ENCODE measurements at regions not wholly inside any gene's neighbourhood (a gene's known extent, or its start where the extent isn't known, plus 50 kb on each side); places are given as distances from the start of the nearest gene placed in this dataset.
"Not testable (repeated sequence)": the region's sequence is repeated elsewhere in the genome, so short reads cannot be mapped to it uniquely, and the experiment has no call there.

DNA sequence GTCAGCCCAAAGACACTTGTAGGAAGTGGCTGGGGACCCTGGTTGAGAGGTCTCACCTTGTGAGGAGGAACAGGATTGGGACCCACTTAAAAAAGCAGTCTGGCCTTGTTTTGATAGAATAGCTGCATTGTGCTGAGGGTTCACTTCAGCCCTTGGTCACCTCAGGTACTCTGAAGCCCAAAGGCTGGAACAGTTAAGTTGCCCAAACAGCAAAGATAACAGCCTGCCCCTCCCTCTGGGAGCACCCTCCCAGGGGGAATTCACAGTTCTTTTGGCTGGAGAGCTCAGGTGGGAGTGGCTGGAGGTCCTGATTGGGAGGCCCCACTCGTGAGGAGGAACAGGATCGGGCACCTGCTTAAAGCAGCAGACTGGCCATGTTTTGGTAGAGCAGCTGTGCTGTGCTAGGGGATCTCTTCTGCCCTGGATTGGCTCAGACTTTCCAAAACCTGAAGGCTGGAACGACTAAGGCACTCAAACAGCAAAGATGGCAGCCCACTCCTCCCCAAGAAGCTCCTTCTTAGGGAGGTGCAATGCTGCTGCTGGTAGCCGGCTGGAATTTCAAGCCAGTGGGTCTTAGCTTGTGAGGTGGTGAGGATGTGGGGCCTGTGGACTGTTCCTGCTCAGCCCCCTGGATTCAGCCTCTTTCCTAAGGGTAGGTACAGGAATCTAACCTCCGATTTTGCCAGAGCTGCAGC lies 143.8 kb upstream of the SLC38A2 start:
- Histone ChIP-seq H3K27me3 (replicated peaks; ENCODE audit: insufficient read depth) (no peaks in the 10 kb centered on the region), H3K4me3 (no peak overlapping the region), H3K27ac (no peak overlapping the region), H3K9me3 (no peaks in the 10 kb centered on the region), H3K36me3 (no peaks in the 10 kb centered on the region), H3K4me1 (ENCODE audit: control insufficient read depth in 1 of 2, low read depth in 2 of 2) (peaks cover 0 to 50% of the 10 kb centered on the region in 2 donors)
- ATAC-seq (ENCODE audit: insufficient number of reproducible peaks, low FRiP score, low read depth) (no peak), DNase-seq (ENCODE audit: low spot score) (no peak)
- TF ChIP-seq, protein P1, sequence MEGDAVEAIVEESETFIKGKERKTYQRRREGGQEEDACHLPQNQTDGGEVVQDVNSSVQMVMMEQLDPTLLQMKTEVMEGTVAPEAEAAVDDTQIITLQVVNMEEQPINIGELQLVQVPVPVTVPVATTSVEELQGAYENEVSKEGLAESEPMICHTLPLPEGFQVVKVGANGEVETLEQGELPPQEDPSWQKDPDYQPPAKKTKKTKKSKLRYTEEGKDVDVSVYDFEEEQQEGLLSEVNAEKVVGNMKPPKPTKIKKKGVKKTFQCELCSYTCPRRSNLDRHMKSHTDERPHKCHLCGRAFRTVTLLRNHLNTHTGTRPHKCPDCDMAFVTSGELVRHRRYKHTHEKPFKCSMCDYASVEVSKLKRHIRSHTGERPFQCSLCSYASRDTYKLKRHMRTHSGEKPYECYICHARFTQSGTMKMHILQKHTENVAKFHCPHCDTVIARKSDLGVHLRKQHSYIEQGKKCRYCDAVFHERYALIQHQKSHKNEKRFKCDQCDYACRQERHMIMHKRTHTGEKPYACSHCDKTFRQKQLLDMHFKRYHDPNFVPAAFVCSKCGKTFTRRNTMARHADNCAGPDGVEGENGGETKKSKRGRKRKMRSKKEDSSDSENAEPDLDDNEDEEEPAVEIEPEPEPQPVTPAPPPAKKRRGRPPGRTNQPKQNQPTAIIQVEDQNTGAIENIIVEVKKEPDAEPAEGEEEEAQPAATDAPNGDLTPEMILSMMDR (IDR thresholded peaks at IDR 0.05), result no peak

DNA sequence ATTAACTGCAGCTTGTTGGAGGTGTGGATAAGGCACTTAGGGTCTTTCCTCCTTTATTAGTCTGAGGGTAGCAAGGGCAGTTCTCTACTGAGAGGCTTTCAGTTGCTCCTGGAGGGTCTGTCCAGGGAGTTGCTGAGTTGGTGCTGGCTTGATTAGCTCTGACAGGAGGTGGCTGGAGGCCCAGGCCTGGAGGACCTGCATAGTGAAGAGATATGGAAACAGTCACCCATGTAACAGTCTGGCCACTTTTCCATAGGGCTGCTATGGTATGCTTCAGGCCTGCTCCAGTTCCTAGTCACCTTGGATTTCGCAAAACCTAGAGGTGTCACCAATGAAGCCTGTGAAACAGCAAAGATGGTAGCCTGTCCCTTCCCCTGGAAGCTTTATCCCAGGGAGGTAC lies 143.3 kb upstream of the SLC38A2 start:
- Histone ChIP-seq H3K36me3 (no peaks in the 10 kb centered on the region), H3K4me3 (no peak overlapping the region), H3K27ac (no peak overlapping the region), H3K4me1 (ENCODE audit: control insufficient read depth in 1 of 2, low read depth in 2 of 2) (peaks cover 0 to 50% of the 10 kb centered on the region in 2 donors), H3K27me3 (replicated peaks; ENCODE audit: insufficient read depth) (no peaks in the 10 kb centered on the region), H3K9me3 (no peaks in the 10 kb centered on the region)
- ATAC-seq (ENCODE audit: insufficient number of reproducible peaks, low FRiP score, low read depth), result no peak
- TF ChIP-seq, protein P1 (IDR thresholded peaks at IDR 0.05), result no peak
- no peak for DNase-seq (ENCODE audit: low spot score)

DNA sequence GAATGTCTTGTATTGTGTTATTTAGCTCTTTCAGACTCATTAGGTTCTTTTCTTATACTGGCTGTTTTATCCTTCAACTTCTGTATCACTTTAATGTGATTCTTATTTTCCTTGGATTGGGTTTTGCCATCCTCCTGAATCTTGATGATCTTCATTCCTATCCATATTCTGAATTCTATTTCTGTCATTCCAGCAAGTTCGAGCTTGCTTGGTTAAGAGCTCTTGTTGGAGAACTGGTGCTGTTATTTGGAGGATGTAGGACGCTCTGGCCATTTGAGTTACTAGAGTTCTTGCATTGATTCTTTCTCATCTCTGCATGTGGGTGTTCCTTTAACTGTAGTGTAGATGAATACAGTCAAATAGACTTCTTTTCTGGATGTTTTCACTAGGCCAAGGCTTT lies 142.3 kb upstream of the SLC38A2 start:
- Histone ChIP-seq H3K27ac (no peak overlapping the region), H3K36me3 (no peaks in the 10 kb centered on the region), H3K4me3 (no peak overlapping the region), H3K4me1 (ENCODE audit: control insufficient read depth in 1 of 2, low read depth in 2 of 2) (peaks cover 0 to 50% of the 10 kb centered on the region in 2 donors), H3K27me3 (replicated peaks; ENCODE audit: insufficient read depth) (no peaks in the 10 kb centered on the region), H3K9me3 (no peaks in the 10 kb centered on the region)
- no peak for ATAC-seq (ENCODE audit: insufficient number of reproducible peaks, low FRiP score, low read depth)
- DNase-seq (ENCODE audit: low spot score), result no peak
- TF ChIP-seq, protein P1 (IDR thresholded peaks at IDR 0.05), result no peak

DNA sequence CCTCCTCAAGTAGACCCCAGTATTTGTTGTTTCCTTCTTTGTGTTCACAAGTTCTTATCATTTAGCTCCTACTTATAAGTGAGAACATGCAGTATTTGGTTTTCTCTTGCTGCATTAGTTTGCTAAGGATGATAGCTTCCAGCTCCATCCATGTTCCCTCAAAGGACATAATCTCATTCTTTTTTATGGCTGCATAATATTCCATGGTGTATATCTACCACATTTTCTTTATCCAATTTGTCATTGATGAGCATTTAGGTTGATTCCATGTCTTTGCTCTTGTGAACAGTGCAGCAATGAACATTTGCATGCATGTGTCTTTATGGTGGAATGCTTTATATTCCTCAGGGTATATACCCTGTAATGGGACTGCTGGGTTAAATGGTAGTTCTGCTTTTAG lies 137.7 kb upstream of the SLC38A2 start:
- ATAC-seq (ENCODE audit: insufficient number of reproducible peaks, low FRiP score, low read depth); H3K9me3 ChIP-seq; H3K4me3 ChIP-seq; H3K27ac ChIP-seq; H3K27me3 ChIP-seq (replicated peaks; ENCODE audit: insufficient read depth); H3K36me3 ChIP-seq; DNase-seq (ENCODE audit: low spot score): not testable (repeated sequence)
- H3K4me1 ChIP-seq (ENCODE audit: control insufficient read depth in 1 of 2, low read depth in 2 of 2), result peaks cover 0 to 12% of the 10 kb centered on the region in 2 donors

DNA sequence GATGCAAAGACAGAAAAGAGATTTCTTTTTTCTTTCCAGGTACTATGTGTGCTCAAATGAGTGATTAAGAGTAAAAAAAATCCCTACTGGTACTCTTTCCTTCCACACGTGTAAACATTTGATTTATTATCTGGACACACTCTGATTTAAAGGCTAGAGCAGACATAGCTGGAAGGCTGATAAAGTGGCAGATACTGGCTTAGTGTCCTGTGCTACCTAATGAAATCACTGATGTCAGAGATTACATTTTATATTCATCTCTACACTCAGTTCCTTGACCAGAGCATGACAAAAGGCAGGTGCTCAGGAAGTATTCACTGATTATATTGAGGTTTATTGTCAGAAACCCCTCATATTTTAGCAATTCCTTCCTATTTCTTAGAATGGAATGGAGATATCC lies 136.6 kb upstream of the SLC38A2 start:
- H3K4me3 ChIP-seq, result no peak overlapping the region
- ATAC-seq (ENCODE audit: insufficient number of reproducible peaks, low FRiP score, low read depth), result no peak
- H3K27me3 ChIP-seq (replicated peaks; ENCODE audit: insufficient read depth), result no peaks in the 10 kb centered on the region

More for the DNA sequence above, 136.6 kb upstream of the SLC38A2 start:
- no peak overlapping the region for H3K27ac ChIP-seq
- peaks cover 7% of the 10 kb centered on the region for H3K9me3 ChIP-seq
- H3K36me3 ChIP-seq, result no peaks in the 10 kb centered on the region
- TF ChIP-seq, protein P1 (IDR thresholded peaks at IDR 0.05), result no peak
- DNase-seq (ENCODE audit: low spot score), result no peak
- peaks cover 0 to 5% of the 10 kb centered on the region in 2 donors for H3K4me1 ChIP-seq (ENCODE audit: control insufficient read depth in 1 of 2, low read depth in 2 of 2)
